Endothelial cell of umbilical vein (primary cell): ENCODE measurements at regions not wholly inside any gene's neighbourhood (a gene's known extent, or its start where the extent isn't known, plus 50 kb on each side); places are given as distances from the start of the nearest gene placed in this dataset.

Experiments
- BruUV-seq: library from RNA; stranded (reverse); fragments of 400-500 nt; replicated peaks from 2 replicates; lab custom pipeline; 2021; lab: Mats Ljungman, UMichigan
- CTCF ChIA-PET: fragments of 300-600, 350-600 bp; sonication (Branson Sonifier 250); formaldehyde crosslinking; loops from one replicate; lab custom pipeline; 2021; ENCODE audit warnings: antibody characterized with exemption, inconsistent platforms; lab: Charles Lee
- POLR2A ChIA-PET: fragments of 300-600, 350-600 bp; sonication (Branson Sonifier 250); formaldehyde crosslinking; loops from one replicate; lab custom pipeline; 2021; ENCODE audit warnings: antibody characterized with exemption, inconsistent platforms; lab: Charles Lee
- DNase-seq: peaks from one replicate; pipeline ENCODE4 v3.0.0-alpha.2; 2011; ENCODE audit warnings: low read depth, low spot score
- FAIRE-seq: peaks from 2 replicates; lab custom pipeline; 2011; peaks lifted over from hg19 to GRCh38; lab: Jason Lieb, UNC
- H2AFZ ChIP-seq: 2 replicates; pipeline ENCODE4 v1.6.0; 2012; ENCODE audit warnings: low read depth, low read length, control low read depth, inconsistent platforms
- H3K27ac ChIP-seq: 2 replicates; pipeline ENCODE4 v1.5.1; 2011; ENCODE audit warnings: low read depth, mild to moderate bottlenecking, control low read depth, low read length, moderate library complexity; ENCODE audit not compliant: insufficient read depth
- H3K27me3 ChIP-seq, 2 experiments: 2 replicates each; pipeline versions ENCODE4 v1.6.0 to v1.6.1; 2011; ENCODE audit warnings: low read length in 2 of 2, mixed read lengths in 1 of 2; ENCODE audit not compliant: control insufficient read depth in 2 of 2, insufficient read depth in 2 of 2
- H3K36me3 ChIP-seq, 2 experiments: 2 replicates in 1 of 2; 3 replicates in 1 of 2; pipeline ENCODE4 v1.5.1; 2011; ENCODE audit warnings: low read length in 2 of 2, mild to moderate bottlenecking in 1 of 2, moderate library complexity in 1 of 2; ENCODE audit not compliant: control insufficient read depth in 2 of 2, insufficient read depth in 2 of 2; ENCODE audit errors: extremely low read depth in 1 of 2
- H3K4me1 ChIP-seq: 3 replicates; pipeline ENCODE4 v1.5.1; 2011; ENCODE audit warnings: mild to moderate bottlenecking, low read length; ENCODE audit not compliant: control insufficient read depth, insufficient read depth; ENCODE audit errors: extremely low read depth
- H3K4me2 ChIP-seq: 2 replicates; pipeline ENCODE4 v1.6.1; 2011; ENCODE audit warnings: low read length, control low read depth, mixed read lengths; ENCODE audit not compliant: insufficient read depth
- H3K4me3 ChIP-seq, 3 experiments: fragments of 200-600 bp in 1 of 3; sonication (generic), shearing (Covaris generic) in 1 of 3; replicated peaks in 1 of 3; 2 replicates each; pipeline ENCODE4 v1.5.1; 2011 to 2016; ENCODE audit warnings: control low read depth in 3 of 3, low read length in 3 of 3, mild to moderate bottlenecking in 2 of 3, inconsistent platforms in 1 of 3, low read depth in 1 of 3, moderate library complexity in 1 of 3; ENCODE audit not compliant: insufficient read depth in 1 of 3
- H3K79me2 ChIP-seq: 2 replicates; pipeline ENCODE4 v1.6.0; 2012; ENCODE audit warnings: low read length, inconsistent platforms; ENCODE audit not compliant: control insufficient read depth, insufficient read depth
- H3K9ac ChIP-seq: replicated peaks from 2 replicates; pipeline ENCODE3; 2011; ENCODE audit warnings: low read length, control low read depth; ENCODE audit not compliant: insufficient read depth; ENCODE audit errors: extremely low read depth
- H3K9me1 ChIP-seq: replicated peaks from 3 replicates; pipeline ENCODE4 v1.6.0; 2011; ENCODE audit warnings: mild to moderate bottlenecking, low read length; ENCODE audit not compliant: control insufficient read depth, insufficient read depth; ENCODE audit errors: extremely low read depth
- H3K9me3 ChIP-seq: replicated peaks from 2 replicates; pipeline ENCODE4 v1.5.1; 2012; ENCODE audit warnings: low read length, inconsistent platforms; ENCODE audit not compliant: control insufficient read depth, insufficient read depth
- H4K20me1 ChIP-seq: replicated peaks from 2 replicates; pipeline ENCODE3; 2011; ENCODE audit warnings: mild to moderate bottlenecking, low read length; ENCODE audit not compliant: control insufficient read depth, insufficient read depth; ENCODE audit errors: extremely low read depth
- EZH2 ChIP-seq: IDR thresholded peaks from 2 replicates; pipeline ENCODE4 v1.6.1; 2012; ENCODE audit warnings: borderline replicate concordance, low read depth, mild to moderate bottlenecking, moderate library complexity, low read length, inconsistent platforms; ENCODE audit not compliant: severe bottlenecking
- FOS ChIP-seq: IDR thresholded peaks from 2 replicates; pipeline ENCODE4 v1.6.1; 2011; ENCODE audit warnings: mild to moderate bottlenecking, low read length, moderate library complexity, borderline replicate concordance; ENCODE audit not compliant: insufficient read depth
- GATA2 ChIP-seq: IDR thresholded peaks from 2 replicates; pipeline ENCODE4 v1.7.0; 2011; ENCODE audit warnings: low read depth, mild to moderate bottlenecking, moderate library complexity, mixed read lengths, low read length; ENCODE audit not compliant: insufficient read length, insufficient read depth
- JUN ChIP-seq: IDR thresholded peaks from 2 replicates; pipeline ENCODE4 v1.6.1; 2011; ENCODE audit warnings: borderline replicate concordance, low read depth; ENCODE audit not compliant: insufficient read length, insufficient read depth
- MAX ChIP-seq: IDR thresholded peaks from 2 replicates; pipeline ENCODE4 v1.6.1; 2011; ENCODE audit not compliant: insufficient read depth, insufficient read length
- MYC ChIP-seq: IDR thresholded peaks from one replicate; pipeline ENCODE4 v1.6.1; 2011; ENCODE audit warnings: mild to moderate bottlenecking, low read depth, low read length
- POLR2A ChIP-seq: IDR thresholded peaks from 2 replicates; pipeline ENCODE4 v1.6.1; 2012; ENCODE audit warnings: low read depth, mild to moderate bottlenecking, control low read depth, low read length
- POLR2AphosphoS5 ChIP-seq: IDR thresholded peaks from 2 replicates; pipeline ENCODE4 v1.6.1; 2012; ENCODE audit warnings: low read depth, mild to moderate bottlenecking, control low read depth, low read length, moderate library complexity; ENCODE audit not compliant: insufficient read depth
- dilution Hi-C: fragments of 300-500 bp; cut with MboI; formaldehyde crosslinking; loops from one replicate; pipeline ENCODE4 v1.15.0; 2019; ENCODE audit warnings: low sequenced_read_pairs; ENCODE audit not compliant: extremely low pct_ligation_motif_present
- intact Hi-C: fragments of 100-400 bp; cut with micrococcal nuclease; formaldehyde crosslinking; loops from one replicate; pipeline ENCODE4 v1.10.0; 2022
- TF ChIP-seq, protein P1 (sequence below), 2 donors: IDR thresholded peaks; 1 replicate in 1 of 2; 2 replicates in 1 of 2; pipeline ENCODE4 v1.5.1; 2011; ENCODE audit warnings: low read length in 2 of 2, mild to moderate bottlenecking in 2 of 2, moderate library complexity in 2 of 2, control low read depth in 1 of 2, inconsistent platforms in 1 of 2, low read depth in 1 of 2; ENCODE audit not compliant: insufficient read depth in 1 of 2; ENCODE audit errors: extremely low read depth in 1 of 2

DNA sequence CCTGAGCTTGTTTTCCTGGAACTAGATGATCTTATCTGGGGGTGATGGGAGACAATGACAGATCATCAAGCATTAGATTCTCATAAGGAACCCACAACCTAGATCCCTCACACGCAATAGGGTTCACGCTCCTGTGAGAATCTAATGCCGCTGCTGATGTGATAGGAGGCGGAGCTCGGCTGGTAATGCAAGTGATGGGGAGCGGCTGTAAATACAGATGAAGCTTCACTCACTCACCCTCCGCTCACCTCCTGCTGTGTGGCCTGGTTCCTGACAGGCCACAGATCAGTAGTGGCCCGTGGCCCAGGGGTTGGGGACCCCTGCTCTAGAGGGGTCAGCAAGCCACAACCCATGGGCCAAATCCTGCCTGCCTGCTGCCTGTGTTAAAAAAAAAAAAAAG is 435.9 kb downstream of the CD83 start:
- Histone ChIP-seq H3K4me1 (no peaks in the 10 kb centered on the region), H3K9me3 (no peaks in the 10 kb centered on the region), H3K4me2 (no peak overlapping the region), H3K36me3 (no peaks in the 10 kb centered on the region), H3K9me1 (no peaks in the 10 kb centered on the region), H4K20me1 (no peaks in the 10 kb centered on the region), H2AFZ (no peak overlapping the region), H3K27me3 (no peaks in the 10 kb centered on the region), H3K4me3 (no peak overlapping the region), H3K79me2 (no peaks in the 10 kb centered on the region), H3K9ac (no peak overlapping the region), H3K27ac (no peak overlapping the region)
- CTCF ChIA-PET = no interaction called here
- intact Hi-C loops = no loop called here
- TF ChIP-seq, protein P1, sequence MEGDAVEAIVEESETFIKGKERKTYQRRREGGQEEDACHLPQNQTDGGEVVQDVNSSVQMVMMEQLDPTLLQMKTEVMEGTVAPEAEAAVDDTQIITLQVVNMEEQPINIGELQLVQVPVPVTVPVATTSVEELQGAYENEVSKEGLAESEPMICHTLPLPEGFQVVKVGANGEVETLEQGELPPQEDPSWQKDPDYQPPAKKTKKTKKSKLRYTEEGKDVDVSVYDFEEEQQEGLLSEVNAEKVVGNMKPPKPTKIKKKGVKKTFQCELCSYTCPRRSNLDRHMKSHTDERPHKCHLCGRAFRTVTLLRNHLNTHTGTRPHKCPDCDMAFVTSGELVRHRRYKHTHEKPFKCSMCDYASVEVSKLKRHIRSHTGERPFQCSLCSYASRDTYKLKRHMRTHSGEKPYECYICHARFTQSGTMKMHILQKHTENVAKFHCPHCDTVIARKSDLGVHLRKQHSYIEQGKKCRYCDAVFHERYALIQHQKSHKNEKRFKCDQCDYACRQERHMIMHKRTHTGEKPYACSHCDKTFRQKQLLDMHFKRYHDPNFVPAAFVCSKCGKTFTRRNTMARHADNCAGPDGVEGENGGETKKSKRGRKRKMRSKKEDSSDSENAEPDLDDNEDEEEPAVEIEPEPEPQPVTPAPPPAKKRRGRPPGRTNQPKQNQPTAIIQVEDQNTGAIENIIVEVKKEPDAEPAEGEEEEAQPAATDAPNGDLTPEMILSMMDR (IDR thresholded peaks at IDR 0.05; ENCODE audit: extremely low read depth in 1 of 2, insufficient read depth in 1 of 2, low read depth in 1 of 2, low read length in 2 of 2) = no peak
- no peak for TF ChIP-seq POLR2A
- TF ChIP-seq EZH2 = no peak
- no peak for TF ChIP-seq FOS
- TF ChIP-seq POLR2AphosphoS5 = no peak
- no peak for TF ChIP-seq JUN
- TF ChIP-seq MAX = no peak
- no peak for TF ChIP-seq MYC
- TF ChIP-seq GATA2 = no peak
- no TSS peak for BruUV-seq
- dilution Hi-C loops = no loop called here
- no peak for FAIRE-seq
- DNase-seq = no peak
- POLR2A ChIA-PET = no interaction called here
